HG02571 (cell line): ENCODE measurements at regions not wholly inside any gene's neighbourhood (a gene's known extent, or its start where the extent isn't known, plus 50 kb on each side); places are given as distances from the start of the nearest gene placed in this dataset.

ENCODE experiments used
- ATAC-seq: cut with Tn5 transposase; IDR thresholded peaks from one replicate; pipeline ENCODE4 v1.9.1; 2021; ENCODE audit warnings: mild to moderate bottlenecking, moderate library complexity; ENCODE audit not compliant: unreplicated experiment

DNA sequence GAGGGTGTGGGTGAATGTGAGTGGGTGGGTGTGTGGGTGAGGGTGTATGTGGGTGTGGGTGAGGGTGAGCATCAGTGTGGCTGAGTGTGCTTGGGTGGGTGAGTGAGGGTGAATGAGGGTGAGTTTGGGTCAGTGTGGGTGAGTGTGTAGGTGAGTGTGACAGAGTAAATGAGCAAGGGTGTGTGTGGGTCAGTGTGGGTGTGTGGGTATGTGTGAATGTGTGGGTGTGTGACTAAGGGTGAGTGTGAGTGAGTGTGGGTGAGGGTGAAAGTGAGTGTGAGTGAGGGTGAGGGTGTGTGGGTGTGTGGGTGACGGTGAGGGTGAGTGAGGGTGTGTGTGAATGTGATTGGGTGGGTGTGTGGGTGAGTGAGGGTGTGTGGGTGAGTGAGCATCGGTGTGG lies 1676.7 kb upstream of the TENM3 start:
- ATAC-seq = no peak

DNA sequence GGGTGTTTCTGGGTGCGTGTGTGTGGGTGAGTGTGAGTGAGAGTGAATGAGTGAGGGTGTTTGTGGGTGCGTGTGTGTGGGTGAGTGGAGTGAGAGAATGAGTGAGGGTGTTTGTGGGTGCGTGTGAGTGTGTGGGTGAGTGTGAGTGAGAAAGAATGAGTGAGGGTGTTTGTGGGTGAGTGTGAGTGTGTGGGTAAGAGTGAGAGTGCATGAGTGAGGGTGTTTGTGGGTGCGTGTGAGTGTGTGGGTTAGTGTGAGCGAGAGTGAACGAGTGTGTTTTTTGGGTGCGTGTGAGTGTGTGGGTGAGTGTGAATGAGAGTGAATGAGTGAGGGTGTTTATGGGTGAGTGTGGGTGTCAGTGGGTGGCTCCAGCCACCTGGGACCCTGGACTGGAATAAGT lies 1676.1 kb upstream of the TENM3 start:
- ATAC-seq = no peak

DNA sequence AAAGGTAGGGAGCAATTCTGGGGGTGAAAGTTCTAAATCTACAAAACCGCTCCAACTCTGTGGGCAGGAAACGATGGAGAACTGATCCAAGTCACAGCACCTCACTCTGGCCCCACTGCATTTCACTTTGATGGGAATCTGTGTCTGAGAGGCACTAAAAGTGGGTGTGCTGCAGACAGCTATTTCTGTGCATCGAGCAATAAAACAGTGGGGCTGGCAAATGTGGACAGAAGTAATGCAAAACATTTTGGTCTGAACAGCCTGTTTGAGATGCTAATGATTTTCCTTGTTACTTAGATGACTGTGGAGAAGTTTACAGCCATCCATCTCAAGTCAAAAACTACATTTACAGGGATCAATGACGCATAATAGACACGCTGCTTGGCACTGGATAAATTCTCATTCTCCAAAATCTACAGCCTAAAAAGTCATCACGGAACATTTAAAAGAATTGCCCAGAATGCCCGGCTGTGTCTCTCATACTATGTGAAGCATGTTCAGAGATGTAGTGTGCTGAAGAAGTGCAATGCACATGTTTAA lies 1671.6 kb upstream of the TENM3 start:
- no peak for ATAC-seq

DNA sequence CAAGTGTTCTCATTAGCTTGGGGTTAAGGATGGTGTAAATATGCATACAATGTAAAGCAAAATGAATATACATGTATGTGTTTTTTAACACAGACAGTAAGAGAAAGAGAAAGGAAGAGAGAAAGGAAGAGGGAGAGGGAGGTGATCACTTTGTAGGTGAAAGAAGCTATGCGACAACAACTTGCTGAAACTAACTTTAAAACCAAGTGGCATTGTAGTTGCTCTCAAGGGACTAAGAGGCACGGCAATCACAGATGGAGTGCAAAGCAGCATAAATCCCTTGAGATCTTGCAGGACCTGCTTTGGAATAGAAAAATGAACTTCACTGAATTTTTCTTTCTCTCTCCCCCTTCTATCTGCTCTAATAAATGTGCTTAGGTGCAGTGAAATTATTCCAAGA lies 1665.0 kb upstream of the TENM3 start:
- ATAC-seq = no peak

DNA sequence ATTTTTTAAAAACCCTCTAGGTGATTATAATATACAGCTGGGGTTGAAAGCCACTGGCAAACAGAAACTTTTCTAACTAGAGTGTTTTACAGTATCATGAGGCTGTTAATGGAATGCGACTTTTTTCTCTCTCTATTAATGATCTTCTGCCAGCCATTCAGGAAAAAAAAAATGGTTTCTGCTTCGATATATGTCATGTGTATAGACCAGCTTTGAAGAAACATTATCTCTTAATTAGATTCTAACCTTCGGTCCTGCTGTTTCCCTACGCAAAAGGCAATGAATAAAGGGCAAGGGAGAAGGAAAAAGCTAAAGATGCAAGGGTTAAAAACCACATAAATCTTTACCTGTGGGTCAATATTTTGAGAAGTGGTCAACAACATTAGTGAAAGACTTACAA lies 1662.1 kb upstream of the TENM3 start:
- no peak for ATAC-seq

DNA sequence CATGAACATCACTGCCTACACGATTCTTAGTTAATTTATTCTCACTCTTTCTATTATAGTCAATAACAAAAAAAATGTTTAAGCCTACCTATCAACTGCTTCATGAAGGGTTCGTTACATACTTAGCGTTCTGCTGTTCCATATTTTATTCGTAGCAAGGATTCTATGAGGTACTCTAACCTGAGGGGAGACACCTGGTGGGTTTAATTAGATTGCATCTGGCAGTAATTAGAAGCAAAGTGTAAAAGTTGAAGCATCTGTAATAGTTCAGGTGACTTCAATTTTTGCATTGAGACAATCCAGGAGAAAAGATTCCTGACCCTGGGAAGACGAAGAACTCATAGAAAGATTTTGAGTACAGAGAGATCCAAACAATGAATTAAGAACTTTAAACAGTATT lies 1655.8 kb upstream of the TENM3 start:
- ATAC-seq = no peak

DNA sequence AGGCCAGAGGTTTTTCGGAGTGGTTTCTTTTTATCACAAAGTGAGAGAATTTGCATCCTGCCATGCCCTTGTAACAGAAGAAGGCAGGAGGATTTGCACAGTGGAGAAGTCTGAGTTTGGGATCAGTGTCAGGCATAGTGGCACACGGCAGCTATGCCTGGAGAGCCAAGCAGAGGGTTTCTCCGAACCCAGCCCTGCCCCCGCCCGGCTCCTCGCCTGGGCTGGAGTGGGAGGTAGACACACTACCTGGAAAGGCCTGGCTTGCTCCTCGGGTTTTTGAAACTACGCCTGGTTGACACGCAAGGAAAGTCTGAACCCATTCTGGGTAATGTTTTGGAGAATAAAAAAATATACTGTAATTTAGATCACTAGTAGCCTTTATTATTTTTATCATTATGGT lies 1653.6 kb upstream of the TENM3 start:
- no peak for ATAC-seq

DNA sequence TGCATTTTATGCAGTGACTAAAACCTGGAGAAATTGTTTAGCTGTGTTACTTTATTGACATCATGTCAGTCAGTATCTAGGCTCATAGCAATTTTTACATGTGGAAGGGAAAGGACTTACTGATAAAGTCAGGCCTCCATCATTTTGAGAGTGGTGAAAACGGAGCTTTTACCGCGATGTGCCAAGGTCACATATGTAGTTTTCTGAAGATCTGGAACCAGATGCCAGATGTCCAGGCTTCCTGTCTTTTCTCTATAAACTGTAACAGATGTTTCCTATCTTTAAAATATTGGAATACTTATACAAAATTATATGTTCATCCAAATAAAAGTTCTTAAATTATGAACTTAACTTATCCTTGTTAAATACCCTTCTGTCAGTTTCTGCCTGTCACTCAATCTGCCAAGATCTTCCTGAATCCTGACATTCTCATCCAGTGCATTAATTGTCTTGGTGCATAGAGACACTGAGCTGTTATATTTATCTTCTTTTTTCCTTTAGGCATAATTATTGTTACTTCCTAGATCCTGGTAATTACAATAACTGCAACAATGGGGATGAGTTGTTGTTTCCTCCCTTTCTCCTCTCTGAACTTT lies 1646.2 kb upstream of the TENM3 start:
- ATAC-seq = no peak

DNA sequence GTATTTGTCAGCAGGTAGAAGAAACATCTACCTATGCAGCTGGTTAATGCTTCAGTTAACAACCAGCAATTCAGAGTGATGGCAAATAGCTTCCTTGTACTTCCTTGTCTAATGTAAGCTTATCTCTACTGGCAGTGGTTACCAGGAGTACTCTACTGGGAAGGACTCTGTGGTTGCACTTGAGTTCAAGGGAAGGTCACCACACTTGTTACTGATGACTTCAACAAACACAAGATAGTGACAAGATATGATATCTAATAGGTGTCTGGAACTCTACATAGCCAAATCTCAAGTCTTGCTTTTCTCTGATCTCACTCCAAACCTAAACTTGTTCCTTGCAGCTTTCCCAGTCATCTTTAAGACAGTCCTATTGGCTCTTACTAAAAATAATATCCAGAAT lies 1644.9 kb upstream of the TENM3 start:
- no peak for ATAC-seq

DNA sequence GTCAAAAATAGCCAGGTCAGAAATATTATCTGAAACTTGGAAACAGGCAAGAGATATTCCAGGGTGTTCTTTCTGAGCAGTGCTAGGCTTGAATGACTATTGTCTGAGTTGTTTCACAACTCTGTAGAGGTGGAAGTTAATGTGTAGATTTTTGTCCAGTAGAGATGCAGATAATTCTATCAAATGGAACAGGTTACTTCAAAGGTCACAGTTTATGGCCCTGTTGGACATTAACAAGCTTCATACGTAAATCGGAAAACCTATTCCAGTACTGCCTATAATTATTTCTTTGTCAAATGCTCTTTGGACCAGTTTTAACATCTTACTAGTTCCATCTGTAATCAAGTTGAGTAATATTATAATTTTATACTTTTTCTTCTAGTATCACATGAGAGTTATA lies 1639.4 kb upstream of the TENM3 start:
- ATAC-seq = no peak

DNA sequence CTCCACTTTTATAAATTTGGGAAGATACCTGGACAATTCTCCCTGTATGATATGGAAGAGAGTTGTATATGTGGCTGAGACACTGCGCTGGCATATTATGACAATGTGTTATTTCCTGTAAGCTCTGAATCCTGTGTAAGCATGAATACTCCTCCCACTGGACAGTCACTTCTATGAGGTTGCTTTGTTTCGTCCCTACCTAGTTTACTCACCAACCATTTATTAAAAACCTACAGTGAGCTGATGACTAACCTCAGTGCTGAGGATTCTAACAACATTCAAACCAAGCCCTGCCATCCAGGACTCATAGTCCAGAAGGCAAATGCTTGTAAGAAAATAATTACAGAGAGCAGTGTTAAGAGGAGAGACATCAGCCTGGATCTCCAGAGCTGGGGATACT lies 1632.9 kb upstream of the TENM3 start:
- no peak for ATAC-seq

DNA sequence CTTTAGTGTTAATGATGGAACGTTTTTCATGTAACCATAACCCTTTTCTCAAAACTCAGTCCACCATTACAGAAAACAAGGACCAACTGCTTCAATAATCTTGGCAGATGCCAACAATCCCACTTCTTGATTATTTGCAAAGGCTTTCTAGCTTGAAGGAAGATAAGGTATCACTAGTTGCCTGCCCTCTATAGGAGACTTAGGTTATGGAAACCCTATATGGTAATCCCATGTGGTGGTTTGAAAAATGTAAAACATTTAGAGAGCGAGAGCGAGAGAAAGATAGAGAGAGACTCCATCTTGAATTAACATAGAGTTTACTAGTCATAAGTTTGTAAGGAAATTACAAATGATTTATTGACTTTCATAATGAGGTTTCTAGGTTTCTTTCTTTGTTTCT lies 1627.5 kb upstream of the TENM3 start:
- ATAC-seq = no peak

DNA sequence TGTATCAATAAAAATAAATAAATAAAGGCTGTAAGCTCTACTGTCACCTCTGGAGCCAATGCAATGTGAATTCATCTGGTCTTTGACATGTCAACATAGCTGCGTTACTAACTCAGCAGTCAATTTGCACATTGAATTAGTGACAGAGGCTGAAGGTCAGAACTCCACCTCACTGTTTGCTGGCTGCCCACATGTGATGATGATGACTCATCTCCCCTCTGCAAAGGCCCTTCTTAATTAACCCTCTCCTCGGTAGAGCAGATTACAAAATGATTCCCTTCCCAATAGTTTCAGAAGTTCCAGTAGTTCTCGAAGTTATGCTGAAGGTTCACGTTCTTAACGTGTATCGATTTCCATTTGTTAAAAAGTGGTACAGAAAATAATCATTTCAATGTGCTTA lies 1626.0 kb upstream of the TENM3 start:
- no peak for ATAC-seq

DNA sequence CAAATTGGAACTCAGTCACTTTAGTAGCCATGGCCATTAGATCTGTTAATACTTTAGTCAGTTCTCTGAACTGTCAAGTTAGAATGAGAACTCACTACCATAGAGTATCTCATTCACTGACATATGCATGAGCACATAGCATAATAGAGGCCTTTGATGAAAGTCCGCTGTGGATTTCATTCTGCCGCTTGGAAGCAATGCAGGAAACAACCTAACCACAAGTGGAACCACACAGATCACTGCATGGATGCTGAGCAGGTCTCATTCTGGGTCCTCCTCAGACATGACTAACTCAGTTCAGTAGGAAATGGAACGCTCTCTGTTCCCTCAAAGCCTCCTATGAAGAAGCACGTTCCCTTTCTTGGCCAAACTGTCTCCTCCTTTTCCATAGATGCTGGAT lies 1624.8 kb upstream of the TENM3 start:
- ATAC-seq = no peak

DNA sequence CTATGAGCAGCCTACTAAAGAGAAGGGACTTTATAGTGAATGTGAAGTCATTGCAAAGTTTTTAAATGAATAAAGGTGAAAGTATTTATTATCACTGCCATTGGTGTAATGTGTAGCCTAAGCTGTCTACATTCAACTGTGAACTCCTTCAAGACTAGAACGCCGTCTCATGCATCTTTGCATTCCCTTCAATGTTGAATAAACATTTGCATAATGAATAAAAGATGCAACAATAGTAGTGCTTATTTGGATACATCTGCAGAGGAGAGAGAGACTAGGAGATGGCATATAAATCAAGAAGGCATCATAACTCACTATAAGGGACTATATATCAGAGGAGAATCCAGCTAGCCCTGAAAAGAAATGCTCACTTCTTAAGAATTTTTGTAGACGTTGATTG lies 1623.8 kb upstream of the TENM3 start:
- no peak for ATAC-seq

DNA sequence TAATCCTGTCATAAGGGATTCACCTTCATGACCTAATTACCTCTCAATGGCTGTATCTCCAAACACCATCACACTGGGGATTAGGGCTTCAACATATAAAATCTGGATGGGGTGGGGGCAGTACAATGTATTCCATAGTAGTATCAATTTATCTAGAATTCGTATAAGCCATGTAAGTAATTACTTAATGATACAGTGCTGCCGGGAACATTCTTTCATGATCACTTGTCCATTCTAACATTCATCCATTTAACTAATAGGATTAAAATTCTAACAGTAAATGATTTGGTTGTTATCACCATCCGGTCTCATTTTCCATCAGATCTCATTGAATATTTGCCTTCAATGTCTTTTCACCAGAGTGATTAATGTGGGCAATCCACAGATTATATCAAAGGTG lies 1620.9 kb upstream of the TENM3 start:
- ATAC-seq = no peak

DNA sequence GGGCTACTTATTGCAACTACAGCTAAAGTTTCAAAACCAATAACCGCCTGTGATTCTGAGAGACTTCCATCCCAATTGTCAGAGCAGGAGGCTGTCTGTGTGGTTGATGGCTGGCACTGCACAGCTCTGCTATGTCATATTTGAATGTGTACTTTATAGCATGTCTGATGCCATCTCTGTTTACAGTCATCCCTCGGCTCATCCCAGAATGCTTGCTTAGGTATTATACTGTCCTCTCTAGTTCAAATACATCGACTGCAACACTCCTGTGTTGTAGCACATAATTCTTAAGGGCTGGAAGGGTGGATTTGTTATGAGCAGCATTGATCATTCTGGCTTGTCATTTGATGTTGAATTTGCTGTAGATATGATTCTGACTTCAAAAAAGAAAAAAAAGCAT lies 1617.5 kb upstream of the TENM3 start:
- ATAC-seq = no peak

DNA sequence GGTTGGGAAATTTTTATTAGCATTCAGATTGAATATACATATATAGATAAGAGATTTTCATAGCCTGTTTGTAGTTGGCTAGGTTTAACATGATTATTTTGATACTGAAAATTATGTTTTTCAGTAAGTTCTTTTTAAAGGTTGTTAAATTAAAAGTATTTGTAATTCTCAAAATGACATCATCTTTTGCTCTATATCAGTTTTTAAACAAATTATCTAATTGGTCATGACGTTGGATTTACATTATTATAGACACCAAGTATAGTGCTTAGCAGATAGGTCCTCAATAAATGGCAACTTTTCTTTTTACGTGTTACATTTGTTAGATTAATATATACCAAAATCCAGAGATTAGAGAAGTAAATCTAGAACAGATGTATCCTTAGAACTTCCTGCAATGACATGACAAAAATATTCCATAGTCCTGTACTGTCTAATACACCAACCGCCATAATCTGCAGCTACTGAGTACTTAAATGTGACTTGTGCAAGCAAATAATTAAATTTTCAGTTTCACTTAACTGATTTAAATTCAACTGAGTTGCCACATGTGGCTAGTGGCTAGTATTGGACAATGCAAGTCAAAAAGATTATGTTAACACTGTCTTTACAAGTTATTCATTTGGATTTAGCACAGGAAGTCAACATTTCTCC lies 1613.1 kb upstream of the TENM3 start:
- no peak for ATAC-seq

DNA sequence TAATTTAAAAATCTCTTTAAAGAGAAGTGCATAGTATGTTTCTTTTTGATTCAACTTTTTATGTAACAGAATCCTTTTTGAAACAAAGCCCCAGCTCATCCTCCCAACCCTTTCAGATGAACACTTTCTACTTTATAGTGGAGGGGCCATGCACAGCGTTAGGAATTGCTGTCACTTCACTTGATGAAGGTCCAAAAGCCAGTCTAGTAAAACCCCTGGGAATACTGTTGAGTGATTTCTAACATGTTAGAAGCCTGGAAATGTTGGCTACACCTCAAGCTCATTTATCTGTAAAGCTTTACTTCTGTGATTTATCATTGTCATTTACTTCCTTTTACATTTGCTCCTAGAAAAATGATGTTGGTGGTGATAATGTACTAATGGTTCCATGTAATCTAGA lies 1608.9 kb upstream of the TENM3 start:
- ATAC-seq = no peak

DNA sequence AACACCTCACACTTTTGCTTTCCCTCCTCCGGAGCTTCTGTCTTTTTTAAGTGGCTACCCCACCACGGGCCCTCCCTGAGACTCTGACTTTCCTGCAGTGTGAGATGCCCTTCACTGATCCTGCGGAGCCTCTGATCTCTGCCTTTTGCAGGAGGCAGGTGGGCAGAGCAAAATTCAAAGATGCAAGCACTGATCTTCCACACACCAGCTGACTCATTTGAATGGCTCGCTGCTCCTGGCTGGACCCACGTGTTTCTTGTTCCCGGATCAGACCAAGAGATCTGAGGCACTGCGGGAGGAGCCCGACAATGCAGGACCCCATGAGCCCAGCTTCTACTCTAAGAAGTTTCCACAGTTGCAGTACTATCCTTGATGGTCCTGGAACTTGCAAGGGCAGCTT lies 1607.9 kb upstream of the TENM3 start:
- no peak for ATAC-seq

DNA sequence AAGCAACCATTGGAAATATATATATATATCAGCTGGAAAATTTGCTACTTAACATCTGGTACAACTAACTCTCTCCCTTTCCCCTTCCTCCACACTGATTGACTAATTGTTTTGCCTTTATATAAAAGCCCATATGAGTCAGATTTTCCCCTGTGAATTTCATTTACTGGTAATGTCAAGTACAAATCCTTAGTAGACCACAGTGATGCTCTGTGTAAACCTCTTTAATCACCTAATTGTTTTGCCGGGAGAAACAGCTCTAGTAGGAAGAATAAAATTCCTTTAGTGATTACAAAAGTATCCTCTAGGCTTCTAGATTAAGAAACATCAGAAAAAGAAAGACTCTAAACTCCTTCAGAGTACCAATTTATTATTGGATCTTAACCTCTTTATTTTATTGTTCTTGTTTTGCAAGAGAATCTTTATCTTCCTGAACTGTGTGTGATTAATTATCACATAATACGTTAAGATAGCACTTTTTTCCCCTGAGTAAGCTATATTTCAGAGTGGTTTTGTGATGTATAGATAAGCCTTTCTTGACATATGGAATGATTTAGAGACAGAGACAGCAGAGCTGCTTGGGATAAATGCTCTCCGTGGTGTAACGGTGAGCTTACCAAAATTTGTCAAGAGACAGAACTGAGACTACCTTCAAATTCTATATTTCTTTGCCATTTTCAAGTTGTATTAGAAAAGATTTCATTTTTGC lies 1606.4 kb upstream of the TENM3 start:
- no peak for ATAC-seq

DNA sequence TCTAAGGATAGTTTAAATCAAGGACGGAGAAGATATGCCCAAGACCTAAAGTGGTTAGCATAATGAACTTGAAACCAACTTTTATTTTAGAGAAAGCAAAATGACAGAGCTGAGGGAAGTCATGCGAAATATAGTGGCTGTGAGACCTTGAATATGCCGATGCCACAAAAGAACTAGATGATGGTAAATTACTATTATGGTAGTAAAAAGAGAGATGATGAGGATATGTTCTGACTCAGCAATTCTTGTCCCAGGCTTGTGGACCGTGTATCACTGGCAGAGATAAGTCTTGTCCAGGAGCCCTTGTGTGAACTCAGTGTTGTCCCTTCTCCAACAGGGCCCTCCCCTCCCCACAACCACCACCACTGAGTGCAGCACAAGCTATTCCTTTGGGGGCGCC lies 1605.6 kb upstream of the TENM3 start:
- no peak for ATAC-seq
